D721Med (cell line): ENCODE measurements at regions not wholly inside any gene's neighbourhood (a gene's known extent, or its start where the extent isn't known, plus 50 kb on each side); places are given as distances from the start of the nearest gene placed in this dataset.

Experiments used
- DNase-seq: peaks from one replicate; pipeline ENCODE4 v3.0.0; 2011; ENCODE audit warnings: low spot score; ENCODE audit not compliant: insufficient read length
- FAIRE-seq: peaks from 2 replicates; lab custom pipeline; 2011; peaks lifted over from hg19 to GRCh38; lab: Jason Lieb, UNC
- CTCF ChIP-seq: IDR thresholded peaks from 2 replicates; pipeline ENCODE4 v1.5.1; 2012; ENCODE audit warnings: mild to moderate bottlenecking, control low read depth; ENCODE audit not compliant: insufficient read depth; ENCODE audit errors: missing control alignments

- FAIRE-seq = no peak
- TF ChIP-seq CTCF = no peak
Observed at GRCh38 chr1:166330096-166330495, 163.3 kb upstream of the FAM78B start.

GRCh38 chr1:166338105-166338504 is 171.3 kb upstream of the FAM78B start:
- TF ChIP-seq CTCF = no peak
- FAIRE-seq = no peak
- DNase-seq = no peak

More at GRCh38 chr1:166330096-166330495, 163.3 kb upstream of the FAM78B start:
- no peak for DNase-seq

- TF ChIP-seq CTCF = no peak
- DNase-seq = no peak
- FAIRE-seq = no peak
Observed at GRCh38 chr1:166340709-166341108, 173.9 kb upstream of the FAM78B start.

- TF ChIP-seq CTCF = no peak
- DNase-seq (no peak), FAIRE-seq (no peak)
Observed at GRCh38 chr1:166343276-166343675, 176.5 kb upstream of the FAM78B start.

- no peak for TF ChIP-seq CTCF
- FAIRE-seq = no peak
- no peak for DNase-seq
Observed at GRCh38 chr1:166350490-166350889, 183.7 kb upstream of the FAM78B start.

GRCh38 chr1:166351676-166352075 is 184.9 kb upstream of the FAM78B start:
- no peak for TF ChIP-seq CTCF
- no peak for FAIRE-seq
- DNase-seq = no peak

GRCh38 chr1:166353213-166353612 is 186.4 kb upstream of the FAM78B start:
- FAIRE-seq (no peak), DNase-seq (no peak)
- TF ChIP-seq CTCF = no peak
